ENCODE measurements at regions not wholly inside any gene's neighbourhood (a gene's known extent, or its start where the extent isn't known, plus 50 kb on each side); places are given as distances from the start of the nearest gene placed in this dataset.

DNA sequence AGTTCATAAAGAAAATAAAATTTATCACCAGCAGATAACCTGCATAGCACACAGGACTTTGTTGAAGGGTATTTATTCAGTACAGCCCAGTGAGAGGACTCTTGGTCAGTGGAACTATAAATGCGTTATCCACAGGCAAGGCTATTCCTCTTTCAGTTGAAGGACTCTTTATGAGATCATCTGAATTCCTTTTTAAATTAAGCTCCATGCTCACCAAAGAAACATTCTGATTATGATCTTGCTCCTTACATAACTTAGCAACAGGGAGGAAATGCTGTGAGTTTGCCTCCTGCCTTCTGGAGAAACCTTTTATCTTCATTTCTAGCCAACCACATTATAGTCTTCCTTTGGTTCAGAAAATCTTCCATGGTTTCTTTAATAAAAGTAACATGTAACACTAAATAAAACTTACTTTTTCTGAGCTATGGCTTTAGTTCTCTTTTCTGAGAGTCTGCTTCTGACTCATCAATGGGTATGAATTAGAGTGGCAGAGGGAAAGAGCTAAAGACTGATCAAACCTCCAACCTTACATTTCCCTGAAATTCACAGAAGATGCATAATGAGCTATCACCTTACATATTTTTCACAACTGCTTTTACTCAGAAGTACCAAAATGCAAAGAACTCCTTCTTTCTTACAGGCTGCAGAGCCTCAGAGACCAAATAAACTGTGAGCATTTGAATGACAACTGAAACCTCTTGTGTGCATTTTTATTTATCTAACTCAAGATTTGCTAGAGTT lies 267.2 kb downstream of the ADGRG6 start:
- no peak overlapping the region for H3K27ac ChIP-seq
- no peak for TF ChIP-seq POLR2A (IDR thresholded peaks at IDR 0.05)
- TF ChIP-seq, protein P1, sequence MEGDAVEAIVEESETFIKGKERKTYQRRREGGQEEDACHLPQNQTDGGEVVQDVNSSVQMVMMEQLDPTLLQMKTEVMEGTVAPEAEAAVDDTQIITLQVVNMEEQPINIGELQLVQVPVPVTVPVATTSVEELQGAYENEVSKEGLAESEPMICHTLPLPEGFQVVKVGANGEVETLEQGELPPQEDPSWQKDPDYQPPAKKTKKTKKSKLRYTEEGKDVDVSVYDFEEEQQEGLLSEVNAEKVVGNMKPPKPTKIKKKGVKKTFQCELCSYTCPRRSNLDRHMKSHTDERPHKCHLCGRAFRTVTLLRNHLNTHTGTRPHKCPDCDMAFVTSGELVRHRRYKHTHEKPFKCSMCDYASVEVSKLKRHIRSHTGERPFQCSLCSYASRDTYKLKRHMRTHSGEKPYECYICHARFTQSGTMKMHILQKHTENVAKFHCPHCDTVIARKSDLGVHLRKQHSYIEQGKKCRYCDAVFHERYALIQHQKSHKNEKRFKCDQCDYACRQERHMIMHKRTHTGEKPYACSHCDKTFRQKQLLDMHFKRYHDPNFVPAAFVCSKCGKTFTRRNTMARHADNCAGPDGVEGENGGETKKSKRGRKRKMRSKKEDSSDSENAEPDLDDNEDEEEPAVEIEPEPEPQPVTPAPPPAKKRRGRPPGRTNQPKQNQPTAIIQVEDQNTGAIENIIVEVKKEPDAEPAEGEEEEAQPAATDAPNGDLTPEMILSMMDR (IDR thresholded peaks at IDR 0.05) = no peak
- H3K4me1 ChIP-seq = no peaks in the 10 kb centered on the region
- DNase-seq = no peak
- no peaks in the 10 kb centered on the region for H3K27me3 ChIP-seq
- H3K9me3 ChIP-seq = no peaks in the 10 kb centered on the region
- H3K36me3 ChIP-seq = no peaks in the 10 kb centered on the region
- intact Hi-C loops (cut with DNase I) = no loop called here
- no peak overlapping the region for H3K4me3 ChIP-seq (replicated peaks in 1 of 3)
- WGBS, 2 donors = 53 to 58% methylated on average over 1 of the region's 1 CpG

GRCh38 chr6:142569676-142570075 lies 267.9 kb downstream of the ADGRG6 start:
- no peak for DNase-seq
- WGBS, 2 donors = 13 to 21% methylated on average over 1 of the region's 1 CpG
- no peaks in the 10 kb centered on the region for H3K27me3 ChIP-seq
- no peaks in the 10 kb centered on the region for H3K36me3 ChIP-seq
- intact Hi-C loops (cut with DNase I) = no loop called here
- no peaks in the 10 kb centered on the region for H3K9me3 ChIP-seq
- TF ChIP-seq, protein P1 (IDR thresholded peaks at IDR 0.05) = no peak
- no peak for TF ChIP-seq POLR2A (IDR thresholded peaks at IDR 0.05)
- H3K4me1 ChIP-seq = no peaks in the 10 kb centered on the region
- H3K4me3 ChIP-seq (replicated peaks in 1 of 3) = no peak overlapping the region
- no peak overlapping the region for H3K27ac ChIP-seq

DNA sequence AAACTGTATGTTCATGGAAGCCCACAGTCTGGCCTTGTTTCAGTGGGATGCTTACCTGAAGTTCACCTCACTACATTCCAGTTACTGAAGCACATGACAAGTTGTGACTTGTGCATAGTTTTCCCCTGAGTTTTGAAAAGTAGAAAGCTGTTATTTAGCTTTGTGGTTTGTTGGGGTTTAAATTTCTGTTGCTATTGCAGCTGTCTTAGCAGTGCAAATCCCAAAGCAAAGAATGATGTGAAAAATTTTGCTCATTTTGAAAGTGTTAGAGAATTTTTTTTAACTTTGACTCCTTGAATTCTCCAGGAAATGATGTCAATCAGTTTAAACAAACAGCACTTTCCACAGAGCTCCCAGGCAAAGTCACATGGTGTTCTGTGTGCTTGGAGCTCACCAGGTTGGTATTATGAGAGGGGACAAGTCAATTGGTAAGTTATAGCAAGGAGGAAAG lies 268.4 kb downstream of the ADGRG6 start:
- TF ChIP-seq POLR2A (IDR thresholded peaks at IDR 0.05) = no peak
- TF ChIP-seq, protein P1 (IDR thresholded peaks at IDR 0.05) = no peak
- Histone ChIP-seq H3K27ac (no peak overlapping the region), H3K9me3 (no peaks in the 10 kb centered on the region), H3K27me3 (no peaks in the 10 kb centered on the region), H3K36me3 (no peaks in the 10 kb centered on the region), H3K4me1 (no peaks in the 10 kb centered on the region), H3K4me3 (replicated peaks in 1 of 3) (no peak overlapping the region)
- intact Hi-C loops (cut with DNase I) = no loop called here
- DNase-seq = no peak

DNA sequence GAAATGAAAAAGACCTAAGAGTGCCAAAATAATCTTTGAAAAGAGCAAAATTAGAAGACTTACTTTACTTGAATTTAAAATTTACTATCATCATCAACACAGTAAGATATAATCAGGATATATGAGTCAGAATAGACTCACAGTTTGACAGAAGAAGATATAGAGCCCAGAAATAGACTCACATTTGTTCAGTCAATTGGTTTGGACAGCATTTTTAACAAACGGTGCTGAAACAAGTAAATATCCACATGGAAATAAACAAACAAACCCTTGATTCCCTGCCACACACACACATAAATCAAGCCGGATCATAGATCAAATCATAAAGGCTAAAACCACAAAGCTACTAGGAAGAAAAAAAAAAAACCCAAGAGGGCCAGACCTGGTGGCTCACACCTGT lies 291.1 kb downstream of the ADGRG6 start:
- intact Hi-C loops (cut with DNase I) = no loop called here
- DNase-seq = no peak
- H3K36me3 ChIP-seq = no peaks in the 10 kb centered on the region
- no peaks in the 10 kb centered on the region for H3K27me3 ChIP-seq
- TF ChIP-seq POLR2A (IDR thresholded peaks at IDR 0.05) = no peak
- TF ChIP-seq, protein P1 (IDR thresholded peaks at IDR 0.05) = no peak
- H3K27ac ChIP-seq = no peak overlapping the region
- 88 to 93% methylated on average over 2 of the region's 2 CpGs for WGBS, 2 donors
- no peaks in the 10 kb centered on the region for H3K9me3 ChIP-seq
- H3K4me3 ChIP-seq (replicated peaks in 1 of 3) = no peak overlapping the region
- no peaks in the 10 kb centered on the region for H3K4me1 ChIP-seq

DNA sequence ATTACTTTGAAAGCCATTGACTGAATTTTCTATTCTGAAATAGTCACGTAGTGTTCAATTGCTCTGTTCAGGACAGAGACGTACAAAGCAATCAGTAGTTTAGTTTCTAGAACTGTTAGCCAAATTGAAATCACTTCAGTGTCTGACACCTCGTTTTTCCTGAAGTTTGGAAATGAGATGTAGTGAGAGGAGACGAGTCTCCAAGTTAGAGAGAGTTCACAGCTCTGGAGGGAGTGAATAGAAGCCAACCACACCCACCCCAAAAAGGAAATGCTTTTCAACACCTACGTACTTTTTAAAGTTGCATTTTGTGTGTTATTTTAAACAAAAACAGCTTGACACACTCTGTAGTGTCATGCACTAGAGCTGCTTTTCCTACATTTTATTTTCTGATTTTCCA lies 296.0 kb downstream of the ADGRG6 start:
- Histone ChIP-seq H3K36me3 (no peaks in the 10 kb centered on the region), H3K27ac (no peak overlapping the region), H3K4me3 (replicated peaks in 1 of 3) (no peak overlapping the region), H3K9me3 (no peaks in the 10 kb centered on the region), H3K27me3 (no peaks in the 10 kb centered on the region), H3K4me1 (no peaks in the 10 kb centered on the region)
- intact Hi-C loops (cut with DNase I) = no loop called here
- 44 to 54% methylated on average over 5 of the region's 5 CpGs for WGBS, 2 donors
- DNase-seq = no peak
- TF ChIP-seq, protein P1 (IDR thresholded peaks at IDR 0.05) = no peak
- TF ChIP-seq POLR2A (IDR thresholded peaks at IDR 0.05) = no peak

All from thyroid gland (tissue), 4 donors.